AG09319 (cell line): ENCODE measurements at regions not wholly inside any gene's neighbourhood (a gene's known extent, or its start where the extent isn't known, plus 50 kb on each side); places are given as distances from the start of the nearest gene placed in this dataset.
"Not testable (repeated sequence)": the region's sequence is repeated elsewhere in the genome, so short reads cannot be mapped to it uniquely, and the experiment has no call there.

ENCODE experiments used
- DNase-seq: peaks from one replicate; pipeline ENCODE4 v3.0.0-alpha.2; 2010; ENCODE audit warnings: low read depth; ENCODE audit errors: extremely low read depth
- TF ChIP-seq, protein P1 (sequence below): IDR thresholded peaks from 2 replicates; pipeline ENCODE4 v1.5.1; 2011; ENCODE audit warnings: low read depth, mild to moderate bottlenecking, inconsistent platforms, low read length, moderate library complexity

DNA sequence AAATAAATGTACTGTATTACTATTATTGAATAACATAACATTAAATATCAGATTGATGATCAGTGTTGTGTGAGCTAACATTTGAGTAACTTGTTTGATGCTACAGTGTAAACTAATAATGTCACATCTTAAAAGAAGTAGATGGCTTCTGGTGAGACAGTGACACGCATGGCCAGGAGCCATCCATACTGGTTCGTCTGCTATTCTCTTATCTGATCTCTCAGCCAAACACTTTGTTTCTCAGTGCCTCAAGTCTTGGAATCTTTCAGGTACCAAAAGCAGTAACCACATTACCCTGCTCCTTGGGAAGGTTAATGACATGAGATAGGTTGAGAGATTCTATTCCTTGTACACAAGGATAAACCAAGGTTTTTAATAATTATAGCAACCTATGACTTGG lies 198.1 kb upstream of the IGFBP7 start:
- DNase-seq, result no peak
- TF ChIP-seq, protein P1, sequence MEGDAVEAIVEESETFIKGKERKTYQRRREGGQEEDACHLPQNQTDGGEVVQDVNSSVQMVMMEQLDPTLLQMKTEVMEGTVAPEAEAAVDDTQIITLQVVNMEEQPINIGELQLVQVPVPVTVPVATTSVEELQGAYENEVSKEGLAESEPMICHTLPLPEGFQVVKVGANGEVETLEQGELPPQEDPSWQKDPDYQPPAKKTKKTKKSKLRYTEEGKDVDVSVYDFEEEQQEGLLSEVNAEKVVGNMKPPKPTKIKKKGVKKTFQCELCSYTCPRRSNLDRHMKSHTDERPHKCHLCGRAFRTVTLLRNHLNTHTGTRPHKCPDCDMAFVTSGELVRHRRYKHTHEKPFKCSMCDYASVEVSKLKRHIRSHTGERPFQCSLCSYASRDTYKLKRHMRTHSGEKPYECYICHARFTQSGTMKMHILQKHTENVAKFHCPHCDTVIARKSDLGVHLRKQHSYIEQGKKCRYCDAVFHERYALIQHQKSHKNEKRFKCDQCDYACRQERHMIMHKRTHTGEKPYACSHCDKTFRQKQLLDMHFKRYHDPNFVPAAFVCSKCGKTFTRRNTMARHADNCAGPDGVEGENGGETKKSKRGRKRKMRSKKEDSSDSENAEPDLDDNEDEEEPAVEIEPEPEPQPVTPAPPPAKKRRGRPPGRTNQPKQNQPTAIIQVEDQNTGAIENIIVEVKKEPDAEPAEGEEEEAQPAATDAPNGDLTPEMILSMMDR, result no peak

DNA sequence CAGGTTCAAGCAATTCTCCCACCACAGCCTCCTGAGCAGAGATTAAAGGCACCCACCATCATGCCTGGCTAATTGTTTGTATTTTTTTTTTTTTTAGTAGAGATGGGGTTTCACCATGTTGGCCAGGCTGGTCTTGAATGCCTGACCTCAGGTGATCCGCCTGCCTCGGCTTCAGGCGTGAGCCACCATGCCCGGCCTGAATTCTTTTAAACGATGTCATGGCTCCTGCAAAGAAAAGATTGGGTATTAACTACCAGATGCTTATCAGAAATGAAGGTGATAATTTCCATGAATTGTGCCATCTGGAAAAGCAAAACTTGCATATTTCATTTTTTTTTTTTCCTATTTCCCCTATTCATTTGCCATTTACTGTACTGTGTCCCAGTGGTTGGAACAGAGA lies 195.7 kb upstream of the IGFBP7 start:
- DNase-seq, result no peak
- TF ChIP-seq, protein P1, result no peak

DNA sequence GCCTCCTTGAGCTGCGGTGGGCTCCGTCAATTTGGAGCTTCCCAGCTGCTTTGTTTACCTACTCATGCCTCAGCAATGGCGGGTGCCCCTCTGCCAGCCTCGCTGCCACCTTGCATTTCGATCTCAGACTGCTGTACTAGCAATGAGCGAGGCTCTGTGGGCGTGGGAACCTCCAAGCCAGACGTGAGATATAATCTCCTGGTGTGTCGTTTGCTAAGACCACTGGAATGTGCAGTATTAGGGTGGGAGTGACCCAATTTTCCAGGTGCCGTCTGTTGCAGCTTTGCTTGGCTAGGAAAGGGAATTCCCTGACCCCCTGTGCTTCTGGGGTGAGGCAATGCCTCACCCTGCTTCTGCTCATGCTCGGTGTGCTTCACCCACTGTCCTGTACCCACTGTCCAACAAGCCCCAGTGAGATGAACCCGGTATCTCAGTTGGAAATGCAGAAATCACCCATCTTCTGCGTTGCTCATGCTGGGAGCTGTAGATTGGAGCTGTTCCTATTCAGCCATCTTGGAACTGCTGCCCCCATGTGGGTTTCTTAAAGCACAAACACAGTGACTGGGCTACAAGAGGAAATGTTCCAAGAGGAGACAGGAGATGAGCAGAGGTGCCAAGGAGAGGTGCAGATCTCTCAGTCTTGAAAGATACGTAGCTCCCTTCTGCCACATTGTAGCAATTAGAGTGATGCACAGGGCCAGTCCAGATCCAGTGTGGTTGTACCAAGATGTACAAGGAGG lies 193.0 kb upstream of the IGFBP7 start:
- no peak for DNase-seq
- TF ChIP-seq, protein P1, result no peak

DNA sequence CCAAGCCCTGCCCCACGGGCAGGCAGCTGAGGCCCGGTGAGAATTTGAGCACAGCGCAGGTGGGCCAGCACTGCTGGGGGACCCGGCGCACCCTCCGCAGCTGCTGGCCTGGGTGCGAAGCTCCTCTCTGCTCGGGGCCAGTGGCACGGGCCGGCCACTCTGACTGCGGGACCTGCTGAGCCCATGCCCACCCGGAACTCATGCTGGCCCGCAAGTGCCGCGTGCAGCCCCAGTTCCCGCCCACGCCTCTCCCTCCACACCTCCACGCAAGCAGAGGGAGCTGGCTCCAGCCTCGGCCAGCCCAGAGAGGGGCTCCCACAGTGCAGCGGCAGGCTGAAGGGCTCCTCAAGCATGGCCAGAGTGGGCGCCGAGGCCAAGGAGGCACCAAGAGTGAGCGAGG lies 190.1 kb upstream of the IGFBP7 start:
- not testable (repeated sequence) for DNase-seq

DNA sequence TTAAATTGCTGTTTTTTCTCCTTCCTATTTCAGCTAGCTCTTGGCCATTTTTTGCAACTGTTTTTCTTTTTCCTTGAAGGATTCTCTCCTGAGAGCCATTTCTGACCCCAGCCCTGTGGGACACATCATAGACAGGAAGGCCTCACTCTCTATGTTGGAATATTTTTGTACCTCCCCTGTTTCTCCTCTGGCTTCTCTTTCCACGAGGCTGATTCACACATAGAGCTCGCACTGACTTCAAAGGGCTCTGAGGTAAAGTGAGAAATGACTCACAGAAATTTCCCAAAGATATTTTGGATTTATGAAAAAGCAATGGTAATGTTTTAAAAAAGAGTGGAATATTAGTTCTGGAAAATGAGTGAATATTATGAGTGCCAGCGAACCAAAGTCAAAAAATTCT lies 181.7 kb upstream of the IGFBP7 start:
- TF ChIP-seq, protein P1, result no peak
- DNase-seq, result no peak

DNA sequence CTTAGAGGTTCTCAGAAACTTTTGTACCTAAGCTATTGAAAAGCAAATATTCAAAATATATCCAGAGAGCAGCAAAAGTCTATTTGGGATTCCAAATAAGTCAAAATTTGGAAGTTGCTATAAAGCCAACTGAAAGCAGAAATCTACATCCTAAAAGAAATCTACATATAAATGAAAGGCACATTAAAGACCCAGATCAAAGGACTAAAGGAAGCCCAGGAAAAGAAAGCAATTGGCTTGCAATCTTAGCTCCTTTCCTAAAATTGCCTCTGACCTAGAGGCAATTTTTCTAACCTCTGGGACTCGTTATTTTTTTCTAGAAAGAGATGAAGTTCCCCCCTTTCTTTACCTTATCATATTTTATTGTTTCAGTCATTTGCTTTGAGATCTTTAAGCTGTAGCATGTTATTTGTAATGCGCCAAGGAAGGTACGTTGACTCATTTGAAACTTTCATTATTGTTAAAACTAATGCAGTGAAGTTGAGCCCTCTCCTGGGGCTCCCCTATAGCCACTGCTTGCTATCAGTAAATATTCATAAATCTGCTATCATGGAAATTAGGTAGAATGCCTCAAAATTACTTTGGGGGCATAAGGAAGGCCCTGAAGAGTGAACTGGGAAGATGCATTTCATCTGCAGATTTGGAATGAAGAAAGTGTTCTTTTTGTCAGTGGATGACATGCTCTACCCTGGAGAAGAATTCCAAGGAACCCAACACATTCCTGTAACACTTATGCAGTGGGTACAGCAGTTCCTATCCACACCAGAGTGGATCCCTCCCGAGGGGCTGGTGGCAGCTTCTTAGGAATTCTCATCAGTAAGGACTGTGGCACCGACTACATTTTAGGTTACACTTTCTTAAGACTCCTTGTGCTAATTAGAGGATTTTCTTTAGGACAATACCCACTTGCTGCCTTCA lies 177.8 kb upstream of the IGFBP7 start:
- no peak for DNase-seq
- TF ChIP-seq, protein P1, result no peak

DNA sequence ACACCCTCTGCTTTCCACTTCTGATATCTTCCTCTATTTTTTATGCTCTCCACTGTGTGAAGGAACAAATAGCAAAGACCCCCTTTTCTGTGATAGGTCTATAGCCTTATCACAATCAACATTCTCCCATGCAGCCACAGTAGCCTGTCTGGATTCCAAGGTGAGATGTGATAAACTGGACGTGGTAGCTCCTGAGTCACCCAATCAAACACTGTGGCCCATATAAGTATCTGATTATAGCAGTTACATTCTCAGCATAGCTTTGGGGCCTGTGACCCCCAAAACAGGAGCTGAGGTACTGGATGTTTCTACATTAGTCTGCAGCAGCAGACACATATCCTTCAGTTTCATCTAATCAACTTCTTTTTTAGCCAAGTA lies 172.7 kb upstream of the IGFBP7 start:
- DNase-seq, result no peak
- TF ChIP-seq, protein P1, result no peak
